GM18907 (cell line): ENCODE measurements at regions not wholly inside any gene's neighbourhood (a gene's known extent, or its start where the extent isn't known, plus 50 kb on each side); places are given as distances from the start of the nearest gene placed in this dataset.
A peak's percentile ranks its signal among the peaks of the same experiment; 100 is the strongest.

ENCODE experiments used
- ATAC-seq: cut with Tn5 transposase; IDR thresholded peaks from one replicate; pipeline ENCODE4 v1.9.1; 2021; ENCODE audit warnings: mild to moderate bottlenecking, moderate library complexity; ENCODE audit not compliant: unreplicated experiment

DNA sequence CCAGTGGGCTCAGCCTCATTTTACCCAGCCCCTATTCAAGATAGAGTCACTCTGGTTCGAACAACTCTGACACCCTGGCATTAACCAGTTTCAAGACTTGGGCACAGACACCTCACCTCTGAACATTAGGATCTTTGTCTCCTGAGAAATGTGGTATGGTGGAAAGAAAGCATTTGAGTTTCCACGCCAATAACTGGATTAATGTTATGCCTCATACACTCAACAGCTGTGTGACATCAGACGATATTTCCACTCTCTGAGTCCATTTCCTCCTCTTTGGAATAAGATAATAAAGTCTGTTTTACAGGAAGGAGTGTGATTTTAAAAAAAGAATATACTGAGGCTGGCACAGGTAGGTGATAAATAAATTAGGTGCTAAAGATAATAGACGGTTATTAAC, 121.3 kb upstream of the CHL1 start:
- no peak for ATAC-seq

DNA sequence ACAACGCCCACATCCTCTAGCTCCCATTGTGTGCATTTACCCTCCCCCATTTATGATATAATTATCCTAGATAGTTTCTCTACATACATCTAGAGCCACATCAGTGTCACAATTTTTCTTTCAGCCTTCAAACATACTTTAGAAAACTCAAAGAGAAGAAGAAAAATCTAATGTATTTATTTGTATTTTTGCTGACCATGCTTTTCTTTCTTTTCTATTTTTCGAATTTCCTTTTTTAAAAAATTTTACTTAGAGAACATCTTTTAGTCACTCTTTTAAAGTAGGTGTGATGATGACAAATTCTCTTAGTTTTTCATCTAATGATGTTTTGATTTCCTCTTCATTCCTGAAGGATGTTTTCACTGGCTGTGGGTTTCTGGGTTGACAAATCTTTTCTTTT, 117.0 kb upstream of the CHL1 start:
- no peak for ATAC-seq

- ATAC-seq, result no peak
Measured at GRCh38 chr3:82508-82907, 114.1 kb upstream of the CHL1 start.

GRCh38 chr3:83096-83495, 113.5 kb upstream of the CHL1 start:
- ATAC-seq, result no peak

- ATAC-seq, result no peak
Measured at GRCh38 chr3:85180-85579, 111.4 kb upstream of the CHL1 start.

DNA sequence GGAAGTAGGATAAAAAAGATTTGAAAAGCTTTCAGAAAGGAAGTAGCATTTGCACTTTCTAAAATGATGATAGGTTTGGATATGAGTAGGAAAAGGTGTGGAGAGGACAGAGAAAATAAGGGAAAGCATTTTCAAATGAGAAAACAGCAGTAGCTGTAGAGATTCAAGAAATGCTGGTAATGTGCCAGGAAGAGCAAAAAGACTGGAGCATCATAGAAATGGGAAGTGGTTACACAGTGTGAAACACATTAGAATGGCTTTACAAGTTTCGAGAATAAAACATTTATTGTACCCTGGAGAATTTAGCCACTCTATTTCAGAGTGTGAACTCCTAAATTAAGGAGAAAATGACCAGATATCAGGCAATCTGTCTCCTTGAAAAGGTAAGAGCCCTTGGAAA, 108.3 kb upstream of the CHL1 start:
- no peak for ATAC-seq

DNA sequence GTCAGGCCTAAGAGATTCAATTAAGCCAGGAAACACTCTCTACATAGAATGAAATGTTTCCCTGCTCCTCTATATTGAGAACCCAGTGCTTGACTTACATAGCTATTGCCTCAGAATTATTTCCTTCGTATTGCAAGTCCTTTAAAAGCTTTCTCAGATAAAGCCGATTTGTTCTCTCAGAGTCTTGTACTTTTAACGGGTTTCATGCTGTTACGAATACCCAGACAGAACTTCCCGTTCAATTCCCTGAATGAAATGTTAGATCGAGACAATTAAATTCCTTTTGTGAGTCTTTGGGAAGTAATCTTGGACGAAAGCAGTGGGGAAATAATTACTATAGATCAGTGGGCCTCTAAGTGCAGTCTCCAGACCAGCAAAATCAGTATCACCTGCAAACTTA, 102.8 kb upstream of the CHL1 start:
- ATAC-seq, result no peak

GRCh38 chr3:96259-96658, 100.3 kb upstream of the CHL1 start:
- ATAC-seq, result no peak

DNA sequence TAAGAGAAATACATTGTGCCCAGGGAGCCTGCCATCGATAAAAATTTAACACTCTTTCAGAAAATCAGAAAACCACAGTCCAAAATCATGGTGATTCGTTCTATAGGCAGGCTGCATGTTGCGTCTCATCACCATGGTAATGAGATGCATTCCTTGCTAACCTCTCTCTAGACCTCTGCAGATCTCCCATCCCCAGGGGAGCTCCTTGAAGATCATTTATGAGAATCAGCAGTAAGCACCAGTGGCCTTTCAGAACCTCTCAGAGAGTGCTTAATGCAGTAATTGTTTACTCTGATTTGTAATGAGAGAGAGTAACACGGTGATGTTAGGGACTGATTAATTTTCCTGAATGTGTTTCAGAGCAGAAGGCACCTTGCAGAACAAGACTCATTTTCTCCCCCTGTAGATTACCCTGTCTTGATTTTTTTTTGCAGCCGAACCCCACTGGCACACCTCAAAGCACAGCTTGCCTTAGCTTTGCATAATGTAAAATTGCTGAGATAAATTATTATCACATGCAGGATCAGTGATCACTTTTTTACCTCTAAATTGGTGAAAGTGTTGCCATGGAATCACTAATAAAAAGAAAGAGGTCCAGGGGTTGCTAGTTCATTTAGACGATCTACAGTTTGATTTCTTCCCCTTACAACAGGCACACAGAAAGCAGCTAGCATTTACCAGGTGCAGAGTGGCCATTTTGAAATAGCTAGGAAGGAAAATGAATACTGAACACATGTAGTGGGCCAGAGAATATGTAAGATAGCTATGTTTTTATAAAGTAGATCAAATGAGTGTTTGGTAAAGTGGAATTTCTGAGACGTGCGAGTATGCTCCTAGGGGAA, 98.9 kb upstream of the CHL1 start:
- no peak for ATAC-seq

DNA sequence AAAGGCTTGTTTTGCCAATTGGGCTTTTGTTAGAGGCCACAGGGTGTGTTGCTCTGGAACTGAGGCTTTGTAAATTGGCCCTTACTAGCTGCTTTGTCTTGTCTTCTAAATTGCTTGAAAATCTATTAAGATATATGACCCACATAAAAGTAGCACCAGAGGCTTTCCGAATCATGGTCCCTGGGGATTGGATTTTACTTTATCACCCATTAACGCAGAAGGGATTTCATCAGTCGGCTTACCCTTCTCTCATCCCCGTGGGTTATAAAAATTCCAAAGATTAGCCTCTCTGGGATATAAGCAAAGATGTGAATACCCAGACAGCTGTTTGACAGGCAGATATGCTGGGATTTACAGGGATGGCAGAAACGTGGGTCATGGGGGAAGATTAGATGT, 98.3 kb upstream of the CHL1 start:
- ATAC-seq, result no peak

DNA sequence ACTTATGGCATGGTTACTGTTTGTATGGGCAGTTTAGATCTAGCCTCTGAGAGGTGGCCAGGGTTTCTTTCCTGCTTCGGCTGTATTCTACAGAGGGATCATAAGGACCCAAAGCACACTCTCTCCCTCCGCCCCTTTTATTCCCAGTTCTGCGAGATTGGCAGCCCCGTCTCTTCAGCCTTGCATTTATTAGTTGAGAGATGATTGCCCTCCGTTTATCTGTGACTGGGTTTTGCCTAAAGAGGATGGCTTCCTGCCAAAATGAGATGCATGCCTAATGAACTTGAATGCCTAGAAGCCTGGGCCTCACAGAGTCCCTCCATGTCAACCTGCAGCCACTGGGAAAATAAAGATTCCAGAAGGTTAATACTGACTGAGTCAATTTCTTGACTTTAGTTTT, 97.1 kb upstream of the CHL1 start:
- no peak for ATAC-seq

DNA sequence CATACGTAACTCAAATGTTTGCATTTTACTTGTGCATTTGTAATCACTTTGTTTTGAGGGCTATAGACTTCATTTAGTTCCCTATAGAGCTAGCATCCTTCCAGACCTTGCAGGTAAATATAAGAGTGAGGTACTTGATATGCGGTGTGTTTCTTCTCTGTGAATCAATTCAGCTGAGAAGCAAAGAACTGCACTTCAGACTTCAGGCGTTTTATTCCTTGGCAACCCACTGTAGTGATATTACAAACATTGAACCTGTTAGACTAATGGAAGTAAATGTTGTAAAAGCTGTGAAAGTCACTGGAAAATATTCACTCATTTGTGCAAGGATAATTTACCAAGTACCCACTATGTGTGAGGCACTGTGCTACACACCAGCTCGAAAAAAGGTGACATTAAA, 94.1 kb upstream of the CHL1 start:
- ATAC-seq, result no peak

- no peak for ATAC-seq
Measured at GRCh38 chr3:103991-104390, 92.6 kb upstream of the CHL1 start.

- ATAC-seq, result no peak
Measured at GRCh38 chr3:105585-105984, 91.0 kb upstream of the CHL1 start.

GRCh38 chr3:106619-107018, 89.9 kb upstream of the CHL1 start:
- ATAC-seq, result no peak

DNA sequence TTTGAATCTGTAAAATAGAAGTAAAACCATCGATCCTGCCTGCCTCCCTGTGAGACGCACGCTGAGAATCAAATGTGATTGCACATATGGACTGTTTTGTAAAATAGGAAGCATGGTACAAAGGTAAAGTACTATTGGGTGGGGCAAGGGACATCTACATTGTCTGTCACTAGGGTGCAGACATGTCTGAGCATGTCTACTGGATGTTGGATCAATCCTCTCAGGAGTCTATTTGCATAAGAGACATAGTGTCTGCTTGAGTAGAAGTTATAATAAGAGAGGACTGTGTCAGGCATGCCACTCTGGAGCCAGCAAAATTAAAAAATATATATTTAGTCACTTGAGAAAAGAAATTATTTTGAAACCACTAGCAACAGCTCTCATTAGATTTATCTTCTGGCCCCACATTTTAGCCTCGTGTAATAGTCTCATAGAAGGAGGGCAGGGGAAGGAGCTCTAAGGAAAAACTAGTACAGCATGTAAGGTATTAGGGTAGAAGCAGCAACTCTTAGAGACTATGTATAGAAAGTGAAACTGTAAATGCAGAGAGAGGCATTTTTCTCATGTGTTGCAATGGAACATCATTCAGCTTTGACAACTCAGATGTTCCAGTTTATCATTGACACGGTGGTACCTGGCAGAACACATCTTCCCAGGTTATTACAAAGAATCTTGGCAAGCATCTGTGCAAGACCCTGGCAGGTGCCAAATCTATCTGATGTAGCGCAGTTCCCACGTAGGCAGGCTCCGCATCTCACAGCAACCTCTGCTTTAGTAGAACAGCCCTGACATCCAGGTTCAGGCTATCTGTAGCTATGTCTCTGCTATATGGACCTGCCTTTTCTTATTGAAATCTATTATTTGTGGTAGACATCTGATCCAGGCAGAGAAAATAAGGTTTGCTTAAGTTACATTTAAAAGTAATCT, 85.2 kb upstream of the CHL1 start:
- peak; percentile 91 for ATAC-seq

DNA sequence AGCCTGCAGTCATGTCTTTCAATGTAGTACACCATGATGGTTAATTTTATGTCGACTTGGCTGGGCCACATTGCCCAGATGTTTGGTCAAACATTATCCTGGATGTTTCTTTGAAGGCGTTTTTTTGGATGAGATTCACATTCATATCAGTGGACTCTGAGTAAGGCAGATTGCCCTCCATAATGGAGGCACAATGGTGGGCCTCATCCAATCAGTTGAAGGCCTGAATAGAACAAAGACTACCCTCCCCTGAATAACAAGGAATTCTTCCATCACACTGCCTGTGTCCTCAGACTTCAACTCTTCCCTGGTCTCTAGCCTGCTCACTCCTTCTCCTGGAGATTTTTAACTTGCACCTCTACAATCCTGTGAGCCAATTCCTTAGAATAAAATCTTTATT, 83.8 kb upstream of the CHL1 start:
- ATAC-seq, result no peak

GRCh38 chr3:118666-119065, 77.9 kb upstream of the CHL1 start:
- no peak for ATAC-seq

DNA sequence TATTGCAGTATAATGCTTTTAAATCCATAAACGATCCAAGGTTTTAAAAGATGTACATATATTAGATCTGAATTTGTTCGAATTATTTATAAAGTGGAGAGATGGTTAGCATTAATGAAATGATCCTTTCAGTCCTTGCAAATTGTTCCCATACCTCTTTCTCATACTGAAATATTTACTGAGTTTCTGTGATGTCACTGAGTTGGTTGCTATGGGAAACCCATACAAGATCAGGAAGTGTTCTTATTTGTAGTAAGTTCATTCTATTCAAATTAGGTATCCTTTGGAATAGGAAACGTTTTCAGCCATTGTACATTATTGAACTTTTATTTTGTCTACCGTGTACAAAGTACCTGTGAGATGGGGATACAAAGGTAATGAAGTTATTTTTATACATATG, 73.2 kb upstream of the CHL1 start:
- ATAC-seq, result no peak

DNA sequence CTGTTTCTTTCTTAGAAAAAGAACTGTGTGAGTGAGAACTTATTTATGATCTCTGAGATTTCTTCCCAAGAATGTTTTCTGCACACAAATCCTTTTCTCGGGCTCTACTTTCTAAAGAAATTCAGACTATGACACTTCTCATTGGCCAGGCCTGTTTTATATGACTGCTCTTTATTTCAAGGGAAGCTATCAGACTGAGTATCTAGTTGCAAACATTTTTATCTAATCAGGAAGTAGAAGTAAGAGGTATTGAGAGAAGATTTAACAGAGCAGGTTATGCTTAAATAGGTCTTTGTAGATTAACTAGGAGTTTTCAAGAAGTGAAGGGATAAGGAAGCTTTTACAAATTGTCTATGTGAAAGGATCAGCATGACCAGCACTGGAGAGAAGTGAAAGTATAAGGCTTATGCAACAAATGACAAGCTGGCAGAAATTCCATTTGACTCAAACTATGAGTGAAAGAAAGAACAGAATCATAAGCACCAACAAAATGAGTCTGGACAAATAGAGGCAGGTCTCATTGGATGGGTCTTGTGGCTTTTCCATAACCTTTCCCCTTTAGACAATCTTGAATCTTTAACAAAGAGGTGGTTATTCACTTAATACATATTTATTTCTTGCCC, 71.9 kb upstream of the CHL1 start:
- peak; percentile 87 for ATAC-seq

- no peak for ATAC-seq
Measured at GRCh38 chr3:128515-129172, 67.9 kb upstream of the CHL1 start.
